ENCODE measurements at regions not wholly inside any gene's neighbourhood (a gene's known extent, or its start where the extent isn't known, plus 50 kb on each side); places are given as distances from the start of the nearest gene placed in this dataset.

GRCh38 chr9:3708751-3709150 lies 182.9 kb upstream of the RFX3 start:
- in situ Hi-C loops (cut with MboI): no loop called here
- SMC1A ChIA-PET (ENCODE audit: uncharacterized antibody, unreplicated experiment): no interaction called here

GRCh38 chr9:3704890-3705289 lies 179.1 kb upstream of the RFX3 start:
- H3K4me2 ChIP-seq (ENCODE audit: control insufficient read depth, insufficient read depth): no peak overlapping the region
- ChIA-PET CTCF (interaction anchor here (1.6 kb wide), 1 partner anchor 238 kb away, joined by 4 read pairs; no protein-coding TSS in a partner anchor), POLR2A (no interaction called here), RAD21 (ENCODE audit: unreplicated experiment) (no interaction called here), SMC1A (ENCODE audit: uncharacterized antibody, unreplicated experiment) (interaction anchor here (0.9 to 1.0 kb wide), 2 partner anchors 230 to 231 kb away, joined by 3 read pairs; no protein-coding TSS in a partner anchor)
- H3K4me1 ChIP-seq (ENCODE audit: control insufficient read depth, insufficient read depth, low read length): no peaks in the 10 kb centered on the region
- no peaks in the 10 kb centered on the region for H3K9me3 ChIP-seq (replicated peaks; ENCODE audit: control insufficient read depth, insufficient read depth, low read length)
- no TSS peak for BruUV-seq (replicated peaks)
- no peak overlapping the region for H2AFZ ChIP-seq (ENCODE audit: control insufficient read depth, low read depth, low read length)
- no peaks in the 10 kb centered on the region for H3K79me2 ChIP-seq (ENCODE audit: control insufficient read depth, insufficient read depth, low read length)
- 0 out of 4 replicates have a peak, but pooled peaks cover 0 to 1% of the 10 kb centered on the region in 2 experiments for H3K27me3 ChIP-seq (replicated peaks in 1 of 2; ENCODE audit: control insufficient read depth in 2 of 2, insufficient read depth in 2 of 2, low read length in 1 of 2)
- no peak overlapping the region for H3K4me3 ChIP-seq
- TF ChIP-seq NR2F1 (conservative IDR thresholded peaks at IDR 0.05): no peak
- TF ChIP-seq SMAD1 (IDR thresholded peaks at IDR 0.05; ENCODE audit: low read depth, partially characterized antibody): no peak
- TF ChIP-seq SIX5 (IDR thresholded peaks at IDR 0.05; ENCODE audit: low read depth, low read length, severe bottlenecking): no peak
- TF ChIP-seq HDAC2 (IDR thresholded peaks at IDR 0.05): no peak
- no peak for TF ChIP-seq PKNOX1 (IDR thresholded peaks at IDR 0.05)
- no peak for TF ChIP-seq POLR2A (IDR thresholded peaks at IDR 0.05; ENCODE audit: low read depth, low read length)
- no peak for TF ChIP-seq YY1 (IDR thresholded peaks at IDR 0.05; ENCODE audit: low read depth, low read length)
- no peak for TF ChIP-seq BCL11A (IDR thresholded peaks at IDR 0.05; ENCODE audit: low read depth, low read length)
- no peak for TF ChIP-seq ZNF687 (IDR thresholded peaks at IDR 0.05)
- no peak for TF ChIP-seq ZNF622 (IDR thresholded peaks at IDR 0.05)
- H3K36me3 ChIP-seq (ENCODE audit: control insufficient read depth in 2 of 2, insufficient read depth in 2 of 2, low read length in 1 of 2): no peaks in the 10 kb centered on the region
- no peak for FAIRE-seq
- no peak for ATAC-seq
- no peak for DNase-seq (ENCODE audit: low read depth, low spot score)
- H4K20me1 ChIP-seq (ENCODE audit: control insufficient read depth, insufficient read depth): no peaks in the 10 kb centered on the region
- intact Hi-C loops (cut with micrococcal nuclease; ENCODE audit: unreplicated experiment) (no loop called here), in situ Hi-C loops (cut with MboI) (no loop called here)
- no peak overlapping the region for H3K9ac ChIP-seq (ENCODE audit: control insufficient read depth, insufficient read depth, low read length)
- H3K27ac ChIP-seq (ENCODE audit: control insufficient read depth, insufficient read depth): no peak overlapping the region
- 43% methylated on average over 2 of the region's 2 CpGs for WGBS (ENCODE audit: insufficient coverage, insufficient replicate concordance, low lambda C conversion rate, missing lambda C conversion rate)

More at GRCh38 chr9:3708751-3709150, 182.9 kb upstream of the RFX3 start:
- ChIA-PET CTCF (interaction anchor here (1.5 kb wide), 1 partner anchor 24 kb away, joined by 6 read pairs; no protein-coding TSS in a partner anchor), RAD21 (ENCODE audit: unreplicated experiment) (no interaction called here), POLR2A (no interaction called here)
- FAIRE-seq (no peak), DNase-seq (ENCODE audit: low read depth, low spot score) (peak; percentile 9), ATAC-seq (peak; percentile 70)
- Histone ChIP-seq H4K20me1 (ENCODE audit: control insufficient read depth, insufficient read depth) (no peaks in the 10 kb centered on the region), H3K4me3 (no peak overlapping the region), H2AFZ (ENCODE audit: control insufficient read depth, low read depth, low read length) (no peak overlapping the region), H3K79me2 (ENCODE audit: control insufficient read depth, insufficient read depth, low read length) (no peaks in the 10 kb centered on the region), H3K4me2 (ENCODE audit: control insufficient read depth, insufficient read depth) (no peak overlapping the region), H3K9ac (ENCODE audit: control insufficient read depth, insufficient read depth, low read length) (no peak overlapping the region), H3K27me3 (replicated peaks in 1 of 2; ENCODE audit: control insufficient read depth in 2 of 2, insufficient read depth in 2 of 2, low read length in 1 of 2) (0 out of 4 replicates have a peak, but pooled peaks cover 0 to 1% of the 10 kb centered on the region in 2 experiments), H3K36me3 (ENCODE audit: control insufficient read depth in 2 of 2, insufficient read depth in 2 of 2, low read length in 1 of 2) (no peaks in the 10 kb centered on the region), H3K9me3 (replicated peaks; ENCODE audit: control insufficient read depth, insufficient read depth, low read length) (no peaks in the 10 kb centered on the region), H3K4me1 (ENCODE audit: control insufficient read depth, insufficient read depth, low read length) (no peaks in the 10 kb centered on the region), H3K27ac (ENCODE audit: control insufficient read depth, insufficient read depth) (no peak overlapping the region)
- intact Hi-C loops (cut with micrococcal nuclease; ENCODE audit: unreplicated experiment): no loop called here
- 69% methylated on average over 1 of the region's 1 CpG for WGBS (ENCODE audit: insufficient coverage, insufficient replicate concordance, low lambda C conversion rate, missing lambda C conversion rate)
- no TSS peak for BruUV-seq (replicated peaks)
- no peak for TF ChIP-seq RFX5 (IDR thresholded peaks at IDR 0.05; ENCODE audit: low read depth, low read length)
- no peak for TF ChIP-seq KDM1A (IDR thresholded peaks at IDR 0.05; ENCODE audit: borderline replicate concordance)
- TF ChIP-seq HDAC6 (IDR thresholded peaks at IDR 0.05; ENCODE audit: unreplicated experiment): no peak
- TF ChIP-seq TCF7 (IDR thresholded peaks at IDR 0.05; ENCODE audit: borderline replicate concordance): no peak
- no peak for TF ChIP-seq RBBP5 (conservative IDR thresholded peaks at IDR 0.05)
